WTC11 (cell line): ENCODE measurements at regions not wholly inside any gene's neighbourhood (a gene's known extent, or its start where the extent isn't known, plus 50 kb on each side); places are given as distances from the start of the nearest gene placed in this dataset.

Experiments used
- ATAC-seq: fragments of 200-7000 bp; cut with Tn5 transposase; 2 replicates; pipeline ENCODE4 v1.10.0; 2021; ENCODE audit warnings: mild to moderate bottlenecking, moderate library complexity
- CTCF ChIA-PET: fragments of 300-600 bp; sonication (Branson Sonifier 250); formaldehyde crosslinking; loops from one replicate; lab custom pipeline; 2021; ENCODE audit warnings: antibody characterized with exemption; lab: Charles Lee
- POLR2A ChIA-PET: fragments of 350-600 bp; sonication (Branson Sonifier 250); formaldehyde crosslinking; loops from one replicate; lab custom pipeline; 2021; ENCODE audit warnings: antibody characterized with exemption; lab: Charles Lee
- DNase-seq: peaks from one replicate; pipeline ENCODE4 v3.0.0; 2021; ENCODE audit warnings: low spot score
- H3K27ac Mint-ChIP-seq: 2 replicates; pipeline ENCODE4 v1.8.0; 2021; ENCODE audit warnings: mixed read lengths
- H3K27me3 Mint-ChIP-seq: 2 replicates; pipeline ENCODE4 v1.8.0; 2021; ENCODE audit warnings: low read depth, mild to moderate bottlenecking, moderate library complexity, mixed read lengths
- H3K36me3 Mint-ChIP-seq: 2 replicates; pipeline ENCODE4 v1.8.0; 2021; ENCODE audit warnings: mixed read lengths
- H3K4me1 Mint-ChIP-seq: 2 replicates; pipeline ENCODE4 v1.8.0; 2022; ENCODE audit warnings: mixed read lengths
- H3K4me3 Mint-ChIP-seq: 2 replicates; pipeline ENCODE4 v1.8.0; 2021; ENCODE audit warnings: mild to moderate bottlenecking, moderate library complexity, mixed read lengths
- H3K9me3 Mint-ChIP-seq: 2 replicates; pipeline ENCODE4 v1.8.0; 2021; ENCODE audit warnings: mixed read lengths
- ATF2 ChIP-seq: sonication (generic); formaldehyde crosslinking; IDR thresholded peaks from 2 replicates; pipeline ENCODE4 v1.8.1; 2022; ENCODE audit warnings: low read depth, missing genetic modification reagents, borderline replicate concordance
- ELF4 ChIP-seq: sonication (generic); formaldehyde crosslinking; IDR thresholded peaks from 2 replicates; pipeline ENCODE4 v1.8.1; 2022; ENCODE audit warnings: low read depth, mild to moderate bottlenecking, moderate library complexity, missing genetic modification reagents
- NR2C2 ChIP-seq: sonication (generic); formaldehyde crosslinking; IDR thresholded peaks from 2 replicates; pipeline ENCODE4 v1.8.0; 2022; ENCODE audit warnings: mild to moderate bottlenecking, missing genetic modification reagents
- RELA ChIP-seq: sonication (generic); formaldehyde crosslinking; IDR thresholded peaks from 2 replicates; pipeline ENCODE4 v1.8.1; 2022; ENCODE audit warnings: missing genetic modification reagents, mild to moderate bottlenecking, borderline replicate concordance
- SMAD3 ChIP-seq: sonication (generic); formaldehyde crosslinking; IDR thresholded peaks from 2 replicates; pipeline ENCODE4 v1.8.0; 2022; ENCODE audit warnings: missing genetic modification reagents, mild to moderate bottlenecking, borderline replicate concordance
- ZNF219 ChIP-seq: sonication (generic); formaldehyde crosslinking; IDR thresholded peaks from 2 replicates; pipeline ENCODE4 v1.8.0; 2023; ENCODE audit warnings: missing genetic modification reagents, mild to moderate bottlenecking, borderline replicate concordance
- ZNF281 ChIP-seq: sonication (generic); formaldehyde crosslinking; IDR thresholded peaks from 2 replicates; pipeline ENCODE4 v1.8.0; 2023; ENCODE audit warnings: mild to moderate bottlenecking, missing genetic modification reagents
- ZNF317 ChIP-seq: sonication (generic); formaldehyde crosslinking; IDR thresholded peaks from 2 replicates; pipeline ENCODE4 v1.8.1; 2023; ENCODE audit warnings: low read depth, mild to moderate bottlenecking, moderate library complexity, missing genetic modification reagents, borderline replicate concordance
- ZNF425 ChIP-seq: fragments of 250-450 bp; sonication (Bioruptor Pico); conservative IDR thresholded peaks from 2 replicates; pipeline ENCODE4 v1.9.0; 2021; ENCODE audit warnings: mild to moderate bottlenecking
- TF ChIP-seq, protein P1 (sequence below): sonication (generic); formaldehyde crosslinking; conservative IDR thresholded peaks from 2 replicates; pipeline ENCODE4 v1.8.1; 2023; ENCODE audit warnings: mild to moderate bottlenecking, low read depth, missing genetic modification reagents, moderate library complexity
- TF ChIP-seq, protein P2 (sequence below): sonication (generic); formaldehyde crosslinking; IDR thresholded peaks from 2 replicates; pipeline ENCODE4 v1.8.0; 2022; ENCODE audit warnings: mild to moderate bottlenecking, missing genetic modification reagents

DNA sequence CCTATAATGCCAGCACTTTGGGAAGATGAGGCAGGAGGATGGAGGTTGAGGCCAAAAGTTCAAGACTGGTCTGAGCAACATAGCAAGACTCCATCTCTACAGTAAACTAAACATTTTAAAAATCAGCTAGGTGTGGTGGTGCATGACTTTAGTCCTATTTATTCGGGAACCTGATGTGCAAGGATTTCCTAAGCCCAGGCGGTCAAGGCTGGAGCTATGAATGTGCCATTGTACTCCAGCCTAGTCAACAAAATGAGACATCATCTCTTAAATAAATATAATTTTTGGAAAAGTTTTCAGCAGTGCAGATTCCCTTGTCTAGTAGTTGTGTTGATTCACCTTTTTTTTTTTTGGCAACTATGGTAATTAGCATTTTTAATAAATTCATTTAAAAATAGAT is 928.7 kb upstream of the PRKX start (continued):
- TF ChIP-seq ZNF281: no peak
- TF ChIP-seq, protein P1, sequence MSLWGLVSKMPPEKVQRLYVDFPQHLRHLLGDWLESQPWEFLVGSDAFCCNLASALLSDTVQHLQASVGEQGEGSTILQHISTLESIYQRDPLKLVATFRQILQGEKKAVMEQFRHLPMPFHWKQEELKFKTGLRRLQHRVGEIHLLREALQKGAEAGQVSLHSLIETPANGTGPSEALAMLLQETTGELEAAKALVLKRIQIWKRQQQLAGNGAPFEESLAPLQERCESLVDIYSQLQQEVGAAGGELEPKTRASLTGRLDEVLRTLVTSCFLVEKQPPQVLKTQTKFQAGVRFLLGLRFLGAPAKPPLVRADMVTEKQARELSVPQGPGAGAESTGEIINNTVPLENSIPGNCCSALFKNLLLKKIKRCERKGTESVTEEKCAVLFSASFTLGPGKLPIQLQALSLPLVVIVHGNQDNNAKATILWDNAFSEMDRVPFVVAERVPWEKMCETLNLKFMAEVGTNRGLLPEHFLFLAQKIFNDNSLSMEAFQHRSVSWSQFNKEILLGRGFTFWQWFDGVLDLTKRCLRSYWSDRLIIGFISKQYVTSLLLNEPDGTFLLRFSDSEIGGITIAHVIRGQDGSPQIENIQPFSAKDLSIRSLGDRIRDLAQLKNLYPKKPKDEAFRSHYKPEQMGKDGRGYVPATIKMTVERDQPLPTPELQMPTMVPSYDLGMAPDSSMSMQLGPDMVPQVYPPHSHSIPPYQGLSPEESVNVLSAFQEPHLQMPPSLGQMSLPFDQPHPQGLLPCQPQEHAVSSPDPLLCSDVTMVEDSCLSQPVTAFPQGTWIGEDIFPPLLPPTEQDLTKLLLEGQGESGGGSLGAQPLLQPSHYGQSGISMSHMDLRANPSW (CRISPR knock-in tag): no peak

DNA sequence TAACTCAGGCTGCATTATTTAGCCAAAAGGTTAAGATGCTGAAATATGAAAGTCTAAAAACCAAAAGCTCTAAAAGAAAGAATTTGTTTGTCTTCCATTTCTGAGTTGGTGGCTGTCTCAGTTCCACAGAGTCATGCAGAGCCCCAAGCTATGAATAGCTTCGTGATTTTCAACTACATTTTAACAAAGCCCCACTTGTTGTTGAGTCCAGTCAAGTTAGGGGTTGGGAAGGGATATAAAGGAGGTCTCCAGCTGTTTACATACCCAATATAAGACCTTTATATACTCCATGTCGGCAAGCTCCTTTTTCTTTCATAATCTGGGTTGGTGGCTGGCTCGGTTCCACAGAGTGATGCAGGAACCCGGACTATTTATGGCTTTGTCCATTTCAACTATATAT is 924.6 kb upstream of the PRKX start:
- POLR2A ChIA-PET: no interaction called here
- CTCF ChIA-PET: no interaction called here
- H3K4me1 Mint-ChIP-seq: peaks cover 4% of the 10 kb centered on the region
- ATAC-seq (no peak), DNase-seq (no peak)
- TF ChIP-seq RELA (CRISPR knock-in tag) (no peak), ZNF219 (CRISPR knock-in tag) (no peak), NR2C2 (no peak), ELF4 (CRISPR knock-in tag) (no peak), ATF2 (CRISPR knock-in tag) (no peak), ZNF317 (CRISPR knock-in tag) (no peak), SMAD3 (CRISPR knock-in tag) (no peak), ZNF425 (CRISPR knock-in tag) (no peak)
- TF ChIP-seq, protein P1 (CRISPR knock-in tag): no peak
- TF ChIP-seq, protein P2, sequence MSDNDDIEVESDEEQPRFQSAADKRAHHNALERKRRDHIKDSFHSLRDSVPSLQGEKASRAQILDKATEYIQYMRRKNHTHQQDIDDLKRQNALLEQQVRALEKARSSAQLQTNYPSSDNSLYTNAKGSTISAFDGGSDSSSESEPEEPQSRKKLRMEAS (CRISPR knock-in tag): no peak
- H3K9me3 Mint-ChIP-seq: peaks cover 8% of the 10 kb centered on the region
- peaks cover 4% of the 10 kb centered on the region; the same call in 1 of the 2 replicates for H3K36me3 Mint-ChIP-seq
- no peak overlapping the region for H3K27ac Mint-ChIP-seq
- no peaks in the 10 kb centered on the region for H3K27me3 Mint-ChIP-seq
- H3K4me3 Mint-ChIP-seq: no peak overlapping the region
